DND-41 (cell line): ENCODE measurements at regions not wholly inside any gene's neighbourhood (a gene's known extent, or its start where the extent isn't known, plus 50 kb on each side); places are given as distances from the start of the nearest gene placed in this dataset.
"Not testable (repeated sequence)": the region's sequence is repeated elsewhere in the genome, so short reads cannot be mapped to it uniquely, and the experiment has no call there.

Experiments
- ATAC-seq: fragments of 200-7000 bp; cut with Tn5 transposase; 3 replicates; pipeline ENCODE4 v1.9.1; 2021; ENCODE audit warnings: low read depth; ENCODE audit not compliant: insufficient read depth
- DNase-seq: peaks from one replicate; pipeline ENCODE4 v3.0.0-alpha.2; 2020
- H2AFZ ChIP-seq: 2 replicates; pipeline ENCODE4 v1.6.0; 2012; ENCODE audit warnings: low read depth, low read length
- H3K27ac ChIP-seq: 2 replicates; pipeline ENCODE4 v1.5.1; 2012; ENCODE audit warnings: low read length, inconsistent platforms
- H3K27me3 ChIP-seq: fragments of 200-600 bp; sonication (generic); 2 replicates; pipeline ENCODE4 v1.6.0; 2012; ENCODE audit warnings: low read length, mild to moderate bottlenecking, inconsistent platforms; ENCODE audit not compliant: insufficient read depth, poor library complexity
- H3K36me3 ChIP-seq: 2 replicates; pipeline ENCODE4 v1.5.1; 2012; ENCODE audit warnings: low read length, inconsistent platforms; ENCODE audit not compliant: insufficient read depth
- H3K4me1 ChIP-seq: 2 replicates; pipeline ENCODE4 v1.5.1; 2012; ENCODE audit warnings: mild to moderate bottlenecking, low read length; ENCODE audit not compliant: insufficient read depth
- H3K4me2 ChIP-seq: 2 replicates; pipeline ENCODE4 v1.6.0; 2012; ENCODE audit warnings: mild to moderate bottlenecking, moderate library complexity, low read length, inconsistent platforms; ENCODE audit not compliant: insufficient read depth
- H3K4me3 ChIP-seq, 2 experiments: fragments of 200-600 bp in 1 of 2; shearing (Covaris generic) in 1 of 2; 2 replicates each; pipeline ENCODE4 v1.5.1; 2012 to 2016; ENCODE audit warnings: inconsistent platforms in 2 of 2, low read length in 2 of 2, mild to moderate bottlenecking in 2 of 2, low read depth in 1 of 2, moderate library complexity in 1 of 2
- H3K79me2 ChIP-seq: 2 replicates; pipeline ENCODE4 v1.6.0; 2012; ENCODE audit warnings: low read length, inconsistent platforms; ENCODE audit not compliant: insufficient read depth
- H3K9ac ChIP-seq: 2 replicates; pipeline ENCODE4 v1.6.0; 2012; ENCODE audit warnings: low read depth, mild to moderate bottlenecking, inconsistent platforms, low read length, moderate library complexity
- H3K9me3 ChIP-seq: 2 replicates; pipeline ENCODE4 v1.5.1; 2012; ENCODE audit warnings: low read length, moderate library complexity, mild to moderate bottlenecking, inconsistent platforms; ENCODE audit not compliant: insufficient read depth, severe bottlenecking
- H4K20me1 ChIP-seq: 2 replicates; pipeline ENCODE4 v1.6.0; 2012; ENCODE audit warnings: low read length; ENCODE audit not compliant: insufficient read depth
- EZH2 ChIP-seq: IDR thresholded peaks from 3 replicates; pipeline ENCODE4 v1.6.1; 2012; ENCODE audit warnings: borderline replicate concordance, low read depth, mild to moderate bottlenecking, moderate library complexity, low read length, inconsistent platforms; ENCODE audit not compliant: severe bottlenecking
- TF ChIP-seq, protein P1 (sequence below): IDR thresholded peaks from 2 replicates; pipeline ENCODE4 v1.5.1; 2012; ENCODE audit warnings: borderline replicate concordance, low read length, moderate library complexity, mild to moderate bottlenecking; ENCODE audit not compliant: poor library complexity, severe bottlenecking; ENCODE audit errors: extremely low read depth

DNA sequence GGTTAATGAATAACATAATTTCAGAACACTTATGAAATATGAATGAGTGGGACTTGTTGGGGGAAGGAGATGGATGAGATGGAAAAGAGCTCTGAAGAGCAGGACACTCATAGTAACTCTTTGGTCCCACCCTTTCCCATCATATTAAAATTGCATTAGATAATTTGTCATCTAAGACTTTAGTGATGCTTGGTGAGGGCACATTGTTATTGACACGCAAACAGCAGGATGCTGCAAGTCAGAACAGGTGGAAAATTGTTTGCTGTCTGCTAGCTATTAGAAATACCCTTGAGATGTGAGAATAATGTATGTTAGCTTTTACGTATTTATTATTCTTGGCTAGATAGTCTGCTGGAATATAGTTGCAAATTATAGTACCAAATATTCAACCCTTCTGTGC lies 75.7 kb downstream of the TANC2 start:
- no peaks in the 10 kb centered on the region for H3K79me2 ChIP-seq
- no peaks in the 10 kb centered on the region for H3K9me3 ChIP-seq
- ATAC-seq (no peak), DNase-seq (no peak)
- no peaks in the 10 kb centered on the region for H3K27me3 ChIP-seq
- 0 out of 2 replicates have a peak, but pooled peaks cover 3% of the 10 kb centered on the region for H3K4me1 ChIP-seq
- no peaks in the 10 kb centered on the region for H3K36me3 ChIP-seq
- H4K20me1 ChIP-seq: no peaks in the 10 kb centered on the region
- H3K4me3 ChIP-seq: no peak overlapping the region
- H2AFZ ChIP-seq: no peak overlapping the region
- no peak overlapping the region for H3K9ac ChIP-seq
- no peak for TF ChIP-seq EZH2
- TF ChIP-seq, protein P1, sequence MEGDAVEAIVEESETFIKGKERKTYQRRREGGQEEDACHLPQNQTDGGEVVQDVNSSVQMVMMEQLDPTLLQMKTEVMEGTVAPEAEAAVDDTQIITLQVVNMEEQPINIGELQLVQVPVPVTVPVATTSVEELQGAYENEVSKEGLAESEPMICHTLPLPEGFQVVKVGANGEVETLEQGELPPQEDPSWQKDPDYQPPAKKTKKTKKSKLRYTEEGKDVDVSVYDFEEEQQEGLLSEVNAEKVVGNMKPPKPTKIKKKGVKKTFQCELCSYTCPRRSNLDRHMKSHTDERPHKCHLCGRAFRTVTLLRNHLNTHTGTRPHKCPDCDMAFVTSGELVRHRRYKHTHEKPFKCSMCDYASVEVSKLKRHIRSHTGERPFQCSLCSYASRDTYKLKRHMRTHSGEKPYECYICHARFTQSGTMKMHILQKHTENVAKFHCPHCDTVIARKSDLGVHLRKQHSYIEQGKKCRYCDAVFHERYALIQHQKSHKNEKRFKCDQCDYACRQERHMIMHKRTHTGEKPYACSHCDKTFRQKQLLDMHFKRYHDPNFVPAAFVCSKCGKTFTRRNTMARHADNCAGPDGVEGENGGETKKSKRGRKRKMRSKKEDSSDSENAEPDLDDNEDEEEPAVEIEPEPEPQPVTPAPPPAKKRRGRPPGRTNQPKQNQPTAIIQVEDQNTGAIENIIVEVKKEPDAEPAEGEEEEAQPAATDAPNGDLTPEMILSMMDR: no peak
- no peak overlapping the region for H3K27ac ChIP-seq
- no peak overlapping the region for H3K4me2 ChIP-seq

DNA sequence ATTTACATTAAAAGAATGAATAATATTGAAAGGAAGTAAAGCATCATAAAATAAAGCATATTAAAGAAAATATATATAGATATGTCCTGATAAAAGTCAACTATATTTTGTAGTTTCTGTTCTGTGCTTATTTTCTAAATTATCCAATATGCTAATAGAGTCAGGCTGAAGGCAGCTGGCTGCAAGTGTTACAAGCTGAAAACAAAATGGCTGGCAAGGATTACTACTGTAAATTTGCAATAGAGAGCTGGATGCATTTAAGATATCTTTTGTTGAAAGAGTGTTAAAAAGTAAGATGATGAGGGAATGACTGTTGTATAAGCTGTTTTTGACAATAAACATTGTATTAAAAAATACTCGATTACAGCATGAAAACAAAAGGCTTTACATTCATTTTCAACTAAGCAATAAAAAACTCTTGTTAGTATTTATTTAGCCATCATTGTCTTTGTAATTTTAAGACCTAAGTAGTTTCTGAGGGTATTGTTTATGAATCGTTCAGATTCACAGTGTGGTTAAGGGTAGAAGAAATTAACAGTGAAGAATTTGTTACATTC lies 76.3 kb downstream of the TANC2 start:
- H3K27me3 ChIP-seq: no peaks in the 10 kb centered on the region
- no peak overlapping the region for H3K4me2 ChIP-seq
- DNase-seq (no peak), ATAC-seq (no peak)
- no peaks in the 10 kb centered on the region for H4K20me1 ChIP-seq
- no peak overlapping the region for H3K9ac ChIP-seq
- no peaks in the 10 kb centered on the region for H3K36me3 ChIP-seq
- H2AFZ ChIP-seq: no peak overlapping the region
- no peak overlapping the region for H3K27ac ChIP-seq
- H3K4me1 ChIP-seq: 0 out of 2 replicates have a peak, but pooled peaks cover 3% of the 10 kb centered on the region
- H3K79me2 ChIP-seq: no peaks in the 10 kb centered on the region
- H3K4me3 ChIP-seq: no peak overlapping the region
- TF ChIP-seq, protein P1: no peak
- no peak for TF ChIP-seq EZH2
- H3K9me3 ChIP-seq: no peaks in the 10 kb centered on the region

DNA sequence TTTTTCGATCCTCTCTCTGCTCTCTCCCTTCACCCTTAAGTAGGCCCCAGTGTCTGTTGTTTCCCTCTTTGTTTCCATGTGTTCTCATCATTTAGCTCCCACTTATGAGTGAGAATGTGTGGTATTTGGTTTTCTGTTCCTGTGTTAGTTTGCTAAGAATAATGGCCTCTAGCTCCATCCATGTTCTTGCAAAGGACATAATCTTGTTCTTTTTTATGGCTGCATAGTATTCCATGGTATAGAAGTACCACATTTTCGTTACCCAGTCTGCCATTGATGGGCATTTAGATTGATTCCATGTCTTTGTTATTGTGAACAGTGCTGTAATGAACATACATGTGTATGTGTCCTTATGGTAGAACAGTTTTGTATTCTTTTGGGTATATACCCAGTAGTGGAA lies 91.5 kb downstream of the TANC2 start:
- DNase-seq, H3K79me2 ChIP-seq, H3K27ac ChIP-seq, H3K9me3 ChIP-seq, H4K20me1 ChIP-seq, H3K9ac ChIP-seq, ATAC-seq, H3K4me1 ChIP-seq, H3K4me2 ChIP-seq, H3K36me3 ChIP-seq, H3K27me3 ChIP-seq, H3K4me3 ChIP-seq, H2AFZ ChIP-seq: not testable (repeated sequence)

DNA sequence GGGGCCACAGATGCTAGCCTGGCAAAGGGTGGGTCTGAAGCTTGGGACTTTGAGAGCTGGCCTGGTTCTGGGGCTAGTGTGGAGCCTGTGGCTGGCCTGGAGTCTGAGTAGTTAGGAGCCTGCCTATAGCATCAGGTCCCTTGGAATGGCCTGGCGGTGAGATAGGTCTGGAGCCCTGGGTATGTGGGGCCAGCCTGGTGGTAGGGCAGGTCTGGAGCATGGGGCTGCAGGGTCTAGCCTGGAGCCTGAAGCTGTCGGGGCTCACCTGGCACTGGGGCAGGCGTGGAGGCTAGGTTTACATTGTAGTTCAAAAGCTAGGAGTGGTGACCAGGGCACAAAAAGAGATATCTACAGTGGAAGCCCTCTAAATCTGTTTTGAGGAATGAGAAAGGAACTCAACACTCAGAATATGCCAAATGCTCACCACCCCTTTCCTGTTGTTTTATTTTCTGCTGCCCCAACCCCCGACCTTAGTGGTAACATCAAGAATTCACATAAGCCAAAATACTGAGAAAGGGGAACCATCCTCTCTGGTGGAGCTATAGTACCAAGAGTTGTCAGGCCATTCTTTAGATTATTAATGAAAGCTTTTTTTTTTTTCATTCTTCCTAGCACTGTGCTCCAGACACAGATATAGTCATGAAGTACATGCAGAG lies 100.3 kb downstream of the TANC2 start:
- H4K20me1 ChIP-seq: 0 out of 2 replicates have a peak, but pooled peaks cover 4% of the 10 kb centered on the region
- DNase-seq (no peak), ATAC-seq (no peak)
- no peaks in the 10 kb centered on the region for H3K79me2 ChIP-seq
- H3K36me3 ChIP-seq: no peaks in the 10 kb centered on the region
- H3K27ac ChIP-seq: no peak overlapping the region
- no peak overlapping the region for H2AFZ ChIP-seq
- H3K4me1 ChIP-seq: peaks cover 3% of the 10 kb centered on the region; the same call in 1 of the 2 replicates
- H3K4me3 ChIP-seq: no peak overlapping the region
- no peak overlapping the region for H3K4me2 ChIP-seq
- H3K27me3 ChIP-seq: no peaks in the 10 kb centered on the region
- no peak overlapping the region for H3K9ac ChIP-seq
- TF ChIP-seq EZH2: no peak
- TF ChIP-seq, protein P1: no peak
- no peaks in the 10 kb centered on the region for H3K9me3 ChIP-seq
